ENCODE measurements at regions not wholly inside any gene's neighbourhood (a gene's known extent, or its start where the extent isn't known, plus 50 kb on each side); places are given as distances from the start of the nearest gene placed in this dataset.

DNA sequence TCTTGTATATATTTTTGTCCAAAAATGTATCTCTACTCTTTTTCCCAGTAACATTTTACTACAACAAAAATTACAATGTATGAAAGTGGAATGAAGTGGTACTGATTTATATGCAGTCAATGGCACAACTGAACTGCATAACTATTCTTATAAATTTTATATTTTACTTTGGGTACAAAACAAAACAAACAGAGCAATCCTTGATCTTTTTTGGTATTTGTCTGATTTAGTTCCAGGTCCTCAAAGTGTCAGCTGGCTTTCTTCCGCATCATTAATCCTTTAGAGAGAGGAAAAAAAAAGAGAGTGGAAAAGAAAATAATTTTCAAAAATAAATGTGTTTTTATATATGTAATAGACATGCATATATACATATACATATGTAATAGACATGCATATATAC lies 252.4 kb upstream of the SLIT2 start:
- ATAC-seq (ENCODE audit: insufficient number of reproducible peaks, low FRiP score, low read depth), result no peak
- H3K36me3 ChIP-seq, result no peaks in the 10 kb centered on the region
- no peak for TF ChIP-seq CTCF (IDR thresholded peaks at IDR 0.05)

GRCh38 chr4:19993242-19993641 lies 258.5 kb upstream of the SLIT2 start:
- Histone ChIP-seq H3K4me3 (no peak overlapping the region), H3K27me3 (replicated peaks; ENCODE audit: insufficient read depth) (no peaks in the 10 kb centered on the region), H3K9me3 (no peaks in the 10 kb centered on the region), H3K36me3 (no peaks in the 10 kb centered on the region), H3K4me1 (ENCODE audit: control insufficient read depth in 1 of 2, low read depth in 2 of 2) (no peaks in the 10 kb centered on the region), H3K27ac (no peak overlapping the region)
- no peak for TF ChIP-seq CTCF (IDR thresholded peaks at IDR 0.05)
- DNase-seq (ENCODE audit: low spot score) (no peak), ATAC-seq (ENCODE audit: insufficient number of reproducible peaks, low FRiP score, low read depth) (no peak)

More for the DNA sequence above, 252.4 kb upstream of the SLIT2 start:
- no peak for DNase-seq (ENCODE audit: low spot score)
- H3K27ac ChIP-seq, result no peak overlapping the region
- no peaks in the 10 kb centered on the region for H3K4me1 ChIP-seq (ENCODE audit: control insufficient read depth in 1 of 2, low read depth in 2 of 2)
- no peaks in the 10 kb centered on the region for H3K27me3 ChIP-seq (replicated peaks; ENCODE audit: insufficient read depth)
- no peaks in the 10 kb centered on the region for H3K9me3 ChIP-seq
- no peak overlapping the region for H3K4me3 ChIP-seq

- ATAC-seq (ENCODE audit: insufficient number of reproducible peaks, low FRiP score, low read depth) (no peak), DNase-seq (ENCODE audit: low spot score) (no peak)
- Histone ChIP-seq H3K27me3 (replicated peaks; ENCODE audit: insufficient read depth) (no peaks in the 10 kb centered on the region), H3K27ac (no peak overlapping the region), H3K4me1 (ENCODE audit: control insufficient read depth in 1 of 2, low read depth in 2 of 2) (no peaks in the 10 kb centered on the region), H3K36me3 (no peaks in the 10 kb centered on the region), H3K9me3 (no peaks in the 10 kb centered on the region), H3K4me3 (no peak overlapping the region)
- no peak for TF ChIP-seq CTCF (IDR thresholded peaks at IDR 0.05)
Measured at GRCh38 chr4:19992471-19993093, 259.1 kb upstream of the SLIT2 start.

- Histone ChIP-seq H3K27ac (no peak overlapping the region), H3K9me3 (no peaks in the 10 kb centered on the region), H3K27me3 (replicated peaks; ENCODE audit: insufficient read depth) (no peaks in the 10 kb centered on the region), H3K4me1 (ENCODE audit: control insufficient read depth in 1 of 2, low read depth in 2 of 2) (no peaks in the 10 kb centered on the region), H3K4me3 (no peak overlapping the region), H3K36me3 (no peaks in the 10 kb centered on the region)
- no peak for TF ChIP-seq CTCF (IDR thresholded peaks at IDR 0.05)
- DNase-seq (ENCODE audit: low spot score) (no peak), ATAC-seq (ENCODE audit: insufficient number of reproducible peaks, low FRiP score, low read depth) (no peak)
Measured at GRCh38 chr4:19987746-19988145, 264.0 kb upstream of the SLIT2 start.

GRCh38 chr4:19983072-19983471 lies 268.6 kb upstream of the SLIT2 start:
- no peak overlapping the region for H3K4me3 ChIP-seq
- ATAC-seq (ENCODE audit: insufficient number of reproducible peaks, low FRiP score, low read depth), result no peak
- no peaks in the 10 kb centered on the region for H3K4me1 ChIP-seq (ENCODE audit: control insufficient read depth in 1 of 2, low read depth in 2 of 2)
- no peak for TF ChIP-seq CTCF (IDR thresholded peaks at IDR 0.05)
- no peaks in the 10 kb centered on the region for H3K36me3 ChIP-seq
- H3K27ac ChIP-seq, result no peak overlapping the region
- H3K27me3 ChIP-seq (replicated peaks; ENCODE audit: insufficient read depth), result no peaks in the 10 kb centered on the region
- no peaks in the 10 kb centered on the region for H3K9me3 ChIP-seq
- DNase-seq (ENCODE audit: low spot score), result no peak
